OCI-LY3 (cell line): ENCODE measurements at regions not wholly inside any gene's neighbourhood (a gene's known extent, or its start where the extent isn't known, plus 50 kb on each side); places are given as distances from the start of the nearest gene placed in this dataset.

ENCODE experiments used
- EZH2phosphoT487 ChIP-seq: fragments of 200-600 bp; shearing (Covaris generic); IDR thresholded peaks from 2 replicates; pipeline ENCODE4 v1.6.1; 2018; ENCODE audit warnings: antibody characterized with exemption, mixed run types, low read depth
- TF ChIP-seq, protein P1 (sequence below): fragments of 200-600, 300-600 bp; sonication (generic); IDR thresholded peaks from 2 replicates; pipeline ENCODE4 v1.5.1; 2014; ENCODE audit warnings: antibody characterized with exemption, low read length, low read depth

DNA sequence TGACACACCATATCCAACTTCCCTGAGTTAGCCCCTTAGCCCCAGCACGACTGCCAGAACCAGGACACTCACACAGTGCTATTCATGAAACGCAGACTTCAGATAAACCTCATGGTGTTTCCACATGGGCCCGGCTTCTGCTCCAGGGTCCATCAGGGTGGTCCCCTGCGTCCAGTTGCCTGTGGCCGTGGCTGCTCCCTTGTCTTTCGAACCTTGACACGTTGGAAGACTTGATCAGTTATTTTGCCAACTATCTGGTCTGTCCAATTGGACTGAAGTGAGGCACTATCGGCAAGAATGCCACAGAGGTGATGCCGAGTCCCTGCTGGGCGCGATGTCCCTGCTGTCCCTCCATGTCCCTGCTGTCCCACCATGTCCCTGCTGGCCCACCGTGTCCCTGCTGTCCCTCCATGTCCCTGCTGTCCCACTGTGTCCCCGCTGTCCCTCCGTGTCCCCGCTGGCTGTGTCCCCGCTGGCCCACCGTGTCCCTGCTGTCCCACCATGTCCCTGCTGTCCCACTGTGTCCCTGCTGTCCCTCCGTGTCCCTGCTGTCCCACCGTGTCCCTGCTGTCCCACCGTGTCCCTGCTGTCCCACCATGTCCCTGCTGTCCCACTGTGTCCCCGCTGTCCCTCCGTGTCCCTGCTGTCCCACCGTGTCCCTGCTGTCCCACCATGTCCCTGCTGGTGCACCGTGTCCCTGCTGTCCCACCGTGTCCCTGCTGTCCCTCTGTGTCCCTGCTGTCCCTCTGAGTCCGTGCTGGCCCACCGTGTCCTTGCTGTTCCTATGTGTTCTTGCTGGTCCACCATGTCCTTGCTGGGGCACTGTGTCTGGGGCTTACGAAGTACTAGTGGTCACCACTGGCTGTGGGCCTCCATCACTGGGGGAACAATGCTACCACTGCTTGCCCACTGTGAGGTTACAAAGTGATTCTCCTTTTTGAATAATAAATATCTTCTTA lies 251.4 kb downstream of the DLL1 start:
- no peak for TF ChIP-seq EZH2phosphoT487
- TF ChIP-seq, protein P1, sequence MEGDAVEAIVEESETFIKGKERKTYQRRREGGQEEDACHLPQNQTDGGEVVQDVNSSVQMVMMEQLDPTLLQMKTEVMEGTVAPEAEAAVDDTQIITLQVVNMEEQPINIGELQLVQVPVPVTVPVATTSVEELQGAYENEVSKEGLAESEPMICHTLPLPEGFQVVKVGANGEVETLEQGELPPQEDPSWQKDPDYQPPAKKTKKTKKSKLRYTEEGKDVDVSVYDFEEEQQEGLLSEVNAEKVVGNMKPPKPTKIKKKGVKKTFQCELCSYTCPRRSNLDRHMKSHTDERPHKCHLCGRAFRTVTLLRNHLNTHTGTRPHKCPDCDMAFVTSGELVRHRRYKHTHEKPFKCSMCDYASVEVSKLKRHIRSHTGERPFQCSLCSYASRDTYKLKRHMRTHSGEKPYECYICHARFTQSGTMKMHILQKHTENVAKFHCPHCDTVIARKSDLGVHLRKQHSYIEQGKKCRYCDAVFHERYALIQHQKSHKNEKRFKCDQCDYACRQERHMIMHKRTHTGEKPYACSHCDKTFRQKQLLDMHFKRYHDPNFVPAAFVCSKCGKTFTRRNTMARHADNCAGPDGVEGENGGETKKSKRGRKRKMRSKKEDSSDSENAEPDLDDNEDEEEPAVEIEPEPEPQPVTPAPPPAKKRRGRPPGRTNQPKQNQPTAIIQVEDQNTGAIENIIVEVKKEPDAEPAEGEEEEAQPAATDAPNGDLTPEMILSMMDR = no peak
